Hepatocyte (in vitro differentiated cells): ENCODE measurements at regions not wholly inside any gene's neighbourhood (a gene's known extent, or its start where the extent isn't known, plus 50 kb on each side); places are given as distances from the start of the nearest gene placed in this dataset.

Source experiments
- DNase-seq: peaks from one replicate; pipeline ENCODE4 v3.0.0-alpha.2; 2016; ENCODE audit warnings: low spot score
- H2AFZ ChIP-seq: fragments of 200-600 bp; sonication (generic); 2 replicates; pipeline ENCODE4 v1.6.0; 2016; ENCODE audit warnings: antibody characterized with exemption, mild to moderate bottlenecking
- H3K27ac ChIP-seq: fragments of 200-600 bp; sonication (generic); 2 replicates; pipeline ENCODE4 v1.5.1; 2016; ENCODE audit warnings: mild to moderate bottlenecking
- H3K27me3 ChIP-seq: fragments of 200-600 bp; sonication (generic); 2 replicates; pipeline ENCODE4 v1.6.1; 2016
- H3K36me3 ChIP-seq: fragments of 200-600 bp; sonication (generic); replicated peaks from 2 replicates; pipeline ENCODE4 v1.5.1; 2016; ENCODE audit warnings: low read depth; ENCODE audit not compliant: insufficient read depth
- H3K4me1 ChIP-seq: fragments of 200-600 bp; sonication (generic); 2 replicates; pipeline ENCODE4 v1.5.1; 2016; ENCODE audit warnings: mild to moderate bottlenecking, moderate library complexity; ENCODE audit not compliant: insufficient read depth
- H3K4me2 ChIP-seq: fragments of 200-600 bp; sonication (generic); 2 replicates; pipeline ENCODE4 v1.6.0; 2016
- H3K4me3 ChIP-seq: fragments of 200-600 bp; sonication (generic); 2 replicates; pipeline ENCODE4 v1.5.1; 2016; ENCODE audit warnings: mild to moderate bottlenecking
- H3K79me2 ChIP-seq: fragments of 200-600 bp; sonication (generic); 2 replicates; pipeline ENCODE4 v1.6.0; 2017; ENCODE audit warnings: mild to moderate bottlenecking
- H3K9me2 ChIP-seq: fragments of 200-600 bp; sonication (generic); replicated peaks from 2 replicates; pipeline ENCODE4 v1.6.0; 2017; ENCODE audit warnings: mild to moderate bottlenecking; ENCODE audit not compliant: insufficient read depth
- H3K9me3 ChIP-seq: fragments of 200-600 bp; sonication (generic); 2 replicates; pipeline ENCODE4 v1.5.1; 2016; ENCODE audit warnings: low read depth, mild to moderate bottlenecking
- H4K20me1 ChIP-seq: fragments of 200-600 bp; sonication (generic); 2 replicates; pipeline ENCODE4 v1.6.0; 2016; ENCODE audit warnings: mild to moderate bottlenecking; ENCODE audit not compliant: insufficient read depth, poor library complexity, severe bottlenecking
- EZH2 ChIP-seq: fragments of 200-600 bp; sonication (generic); IDR thresholded peaks from 2 replicates; pipeline ENCODE4 v1.6.1; 2016; ENCODE audit warnings: antibody characterized with exemption, mild to moderate bottlenecking, borderline replicate concordance
- EZH2phosphoT487 ChIP-seq: fragments of 200-600 bp; sonication (generic); IDR thresholded peaks from one replicate; pipeline ENCODE4 v1.6.1; 2018; ENCODE audit warnings: antibody characterized with exemption, mild to moderate bottlenecking, low read depth, moderate library complexity; ENCODE audit not compliant: unreplicated experiment, severe bottlenecking
- WGBS: methylation state at CpG from one replicate; pipeline ENCODE4 v1.1.6; 2016; ENCODE audit warnings: low lambda C conversion rate; ENCODE audit errors: missing lambda C conversion rate; 5-methylcytosine and 5-hydroxymethylcytosine counted together
- TF ChIP-seq, protein P1 (sequence below): fragments of 200-600 bp; sonication (generic); IDR thresholded peaks from 2 replicates; pipeline ENCODE4 v1.5.1; 2016; ENCODE audit warnings: antibody characterized with exemption, mild to moderate bottlenecking; ENCODE audit not compliant: poor library complexity

GRCh38 chr22:48151641-48152040, 1389.2 kb downstream of the TBC1D22A start:
- Histone ChIP-seq H3K27ac (no peak overlapping the region), H4K20me1 (no peaks in the 10 kb centered on the region), H3K9me2 (no peaks in the 10 kb centered on the region), H3K9me3 (no peaks in the 10 kb centered on the region), H3K27me3 (peaks cover 7% of the 10 kb centered on the region), H3K4me2 (no peak overlapping the region), H3K4me1 (no peaks in the 10 kb centered on the region), H3K79me2 (no peaks in the 10 kb centered on the region), H2AFZ (no peak overlapping the region), H3K4me3 (no peak overlapping the region), H3K36me3 (no peaks in the 10 kb centered on the region)
- WGBS, result 90% methylated on average over 9 of the region's 9 CpGs
- no peak for DNase-seq
- TF ChIP-seq, protein P1, sequence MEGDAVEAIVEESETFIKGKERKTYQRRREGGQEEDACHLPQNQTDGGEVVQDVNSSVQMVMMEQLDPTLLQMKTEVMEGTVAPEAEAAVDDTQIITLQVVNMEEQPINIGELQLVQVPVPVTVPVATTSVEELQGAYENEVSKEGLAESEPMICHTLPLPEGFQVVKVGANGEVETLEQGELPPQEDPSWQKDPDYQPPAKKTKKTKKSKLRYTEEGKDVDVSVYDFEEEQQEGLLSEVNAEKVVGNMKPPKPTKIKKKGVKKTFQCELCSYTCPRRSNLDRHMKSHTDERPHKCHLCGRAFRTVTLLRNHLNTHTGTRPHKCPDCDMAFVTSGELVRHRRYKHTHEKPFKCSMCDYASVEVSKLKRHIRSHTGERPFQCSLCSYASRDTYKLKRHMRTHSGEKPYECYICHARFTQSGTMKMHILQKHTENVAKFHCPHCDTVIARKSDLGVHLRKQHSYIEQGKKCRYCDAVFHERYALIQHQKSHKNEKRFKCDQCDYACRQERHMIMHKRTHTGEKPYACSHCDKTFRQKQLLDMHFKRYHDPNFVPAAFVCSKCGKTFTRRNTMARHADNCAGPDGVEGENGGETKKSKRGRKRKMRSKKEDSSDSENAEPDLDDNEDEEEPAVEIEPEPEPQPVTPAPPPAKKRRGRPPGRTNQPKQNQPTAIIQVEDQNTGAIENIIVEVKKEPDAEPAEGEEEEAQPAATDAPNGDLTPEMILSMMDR, result no peak
- TF ChIP-seq EZH2phosphoT487 (no peak), EZH2 (no peak)

DNA sequence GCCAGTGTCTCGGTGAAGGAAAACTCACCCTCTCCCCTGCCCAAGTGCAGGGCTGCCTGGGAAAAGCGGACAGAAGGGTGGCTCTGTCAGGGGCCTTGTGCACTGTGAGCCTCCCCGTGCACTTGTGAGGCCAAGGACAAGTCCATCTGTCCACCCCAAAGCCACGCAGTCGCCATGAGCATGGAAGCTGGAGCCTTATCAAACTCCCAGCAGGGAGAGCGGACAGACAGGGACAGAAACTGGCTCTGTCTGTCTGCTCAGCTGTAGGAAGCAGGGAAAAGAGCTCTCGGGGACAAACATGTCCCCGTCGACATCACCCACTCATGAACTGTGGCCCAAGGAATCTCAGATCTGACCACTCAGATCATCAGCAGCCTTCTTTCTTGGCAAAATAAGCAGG, 1385.4 kb downstream of the TBC1D22A start:
- Histone ChIP-seq H3K9me3 (no peaks in the 10 kb centered on the region), H3K79me2 (no peaks in the 10 kb centered on the region), H3K4me3 (no peak overlapping the region), H3K4me2 (no peak overlapping the region), H3K27ac (no peak overlapping the region), H3K36me3 (no peaks in the 10 kb centered on the region), H2AFZ (no peak overlapping the region), H4K20me1 (no peaks in the 10 kb centered on the region), H3K27me3 (peaks cover 7% of the 10 kb centered on the region), H3K4me1 (no peaks in the 10 kb centered on the region), H3K9me2 (no peaks in the 10 kb centered on the region)
- 83% methylated on average over 9 of the region's 9 CpGs for WGBS
- no peak for DNase-seq
- TF ChIP-seq EZH2 (no peak), EZH2phosphoT487 (no peak)
- TF ChIP-seq, protein P1, result no peak

DNA sequence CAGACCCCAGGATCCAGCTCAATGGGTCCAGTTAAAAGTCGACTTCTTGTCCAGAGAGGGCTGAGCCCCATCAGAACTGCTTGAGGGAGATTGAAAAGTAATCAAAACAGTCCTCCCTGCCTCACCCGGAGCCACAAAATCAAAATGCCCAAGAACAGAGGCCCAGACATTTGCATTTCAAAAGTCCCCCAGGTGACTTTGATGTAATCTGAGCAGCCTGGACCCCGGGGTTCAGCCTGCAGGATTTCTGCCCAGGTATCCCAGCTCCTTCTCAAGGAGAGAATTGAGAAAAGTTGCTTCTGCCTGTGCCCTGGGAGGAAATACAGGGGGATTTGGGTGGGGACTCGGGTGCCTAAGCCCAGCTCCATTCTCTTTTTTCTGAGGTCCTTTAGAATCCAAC, 1385.0 kb downstream of the TBC1D22A start:
- no peak overlapping the region for H3K4me2 ChIP-seq
- H3K4me1 ChIP-seq, result no peaks in the 10 kb centered on the region
- H3K27me3 ChIP-seq, result peaks cover 7% of the 10 kb centered on the region
- H3K4me3 ChIP-seq, result no peak overlapping the region
- H2AFZ ChIP-seq, result no peak overlapping the region
- no peaks in the 10 kb centered on the region for H4K20me1 ChIP-seq
- WGBS, result 30% methylated on average over 4 of the region's 4 CpGs
- no peaks in the 10 kb centered on the region for H3K9me2 ChIP-seq
- no peak for DNase-seq
- no peaks in the 10 kb centered on the region for H3K9me3 ChIP-seq
- no peak overlapping the region for H3K27ac ChIP-seq
- H3K79me2 ChIP-seq, result no peaks in the 10 kb centered on the region
- TF ChIP-seq, protein P1, result no peak
- TF ChIP-seq EZH2 (no peak), EZH2phosphoT487 (no peak)
- no peaks in the 10 kb centered on the region for H3K36me3 ChIP-seq

GRCh38 chr22:48146426-48146825, 1384.0 kb downstream of the TBC1D22A start:
- Histone ChIP-seq H2AFZ (no peak overlapping the region), H4K20me1 (no peaks in the 10 kb centered on the region), H3K27me3 (peaks cover 7% of the 10 kb centered on the region), H3K9me3 (no peaks in the 10 kb centered on the region), H3K4me2 (no peak overlapping the region), H3K4me1 (no peaks in the 10 kb centered on the region), H3K9me2 (no peaks in the 10 kb centered on the region), H3K27ac (no peak overlapping the region), H3K36me3 (no peaks in the 10 kb centered on the region), H3K79me2 (no peaks in the 10 kb centered on the region), H3K4me3 (no peak overlapping the region)
- DNase-seq, result no peak
- TF ChIP-seq EZH2phosphoT487 (no peak), EZH2 (no peak)
- TF ChIP-seq, protein P1, result no peak
- WGBS, result 87% methylated on average over 6 of the region's 6 CpGs
